Loucy (cell line): ENCODE measurements at regions not wholly inside any gene's neighbourhood (a gene's known extent, or its start where the extent isn't known, plus 50 kb on each side); places are given as distances from the start of the nearest gene placed in this dataset.

Source experiments
- H2AFZ ChIP-seq: fragments of 200-600 bp; sonication (generic); 2 replicates; pipeline ENCODE4 v1.6.0; 2016; ENCODE audit warnings: antibody characterized with exemption, mild to moderate bottlenecking, low read length, moderate library complexity
- H3F3A ChIP-seq: fragments of 200-600 bp; 2 replicates; pipeline ENCODE4 v1.6.0; 2016; ENCODE audit warnings: antibody characterized with exemption, low read depth, mild to moderate bottlenecking
- H3K27me3 ChIP-seq: fragments of 200-600 bp; sonication (generic); 2 replicates; pipeline ENCODE4 v1.6.1; 2014; ENCODE audit warnings: low read length, mild to moderate bottlenecking; ENCODE audit not compliant: insufficient read depth, poor library complexity, severe bottlenecking
- H3K36me3 ChIP-seq: fragments of 200-600 bp; sonication (generic); 2 replicates; pipeline ENCODE4 v1.6.1; 2016; ENCODE audit warnings: low read length; ENCODE audit not compliant: insufficient read depth
- H3K4me1 ChIP-seq: fragments of 200-600 bp; sonication (generic); 2 replicates; pipeline ENCODE4 v1.5.1; 2014; ENCODE audit warnings: low read length, mild to moderate bottlenecking; ENCODE audit not compliant: insufficient read depth, poor library complexity, severe bottlenecking
- H3K4me2 ChIP-seq: fragments of 200-600 bp; sonication (generic); 2 replicates; pipeline ENCODE4 v1.6.0; 2014; ENCODE audit warnings: antibody characterized with exemption, low read length, low read depth, mild to moderate bottlenecking; ENCODE audit not compliant: poor library complexity, severe bottlenecking
- H3K4me3 ChIP-seq: fragments of 200-600 bp; sonication (generic); 2 replicates; pipeline ENCODE4 v1.5.1; 2014; ENCODE audit warnings: low read length, mild to moderate bottlenecking, mixed read lengths; ENCODE audit not compliant: poor library complexity, severe bottlenecking
- H3K79me2 ChIP-seq: fragments of 200-600 bp; sonication (generic); 2 replicates; pipeline ENCODE4 v1.6.1; 2014; ENCODE audit warnings: low read length; ENCODE audit not compliant: insufficient read depth
- H3K9ac ChIP-seq: fragments of 200-600 bp; sonication (generic); 2 replicates; pipeline ENCODE4 v1.6.0; 2014; ENCODE audit warnings: mild to moderate bottlenecking, low read depth, low read length, moderate library complexity; ENCODE audit not compliant: poor library complexity, severe bottlenecking
- H3K9me2 ChIP-seq: fragments of 200-600 bp; sonication (generic); replicated peaks from 2 replicates; pipeline ENCODE4 v1.6.1; 2016; ENCODE audit warnings: low read depth, low read length, mixed read lengths
- H3K9me3 ChIP-seq: fragments of 200-600 bp; sonication (generic); 2 replicates; pipeline ENCODE4 v1.6.1; 2014; ENCODE audit warnings: mild to moderate bottlenecking, antibody characterized with exemption, low read length, low read depth; ENCODE audit not compliant: insufficient read depth
- H4K20me1 ChIP-seq: fragments of 200-600 bp; sonication (generic); 2 replicates; pipeline ENCODE4 v1.6.0; 2014; ENCODE audit warnings: antibody characterized with exemption, low read length, mild to moderate bottlenecking; ENCODE audit not compliant: insufficient read depth, poor library complexity, severe bottlenecking
- CTCF ChIP-seq: fragments of 200-600 bp; sonication (generic); conservative IDR thresholded peaks from 2 replicates; pipeline ENCODE4 v1.5.1; 2014; ENCODE audit warnings: mild to moderate bottlenecking, antibody characterized with exemption, low read length
- EZH2phosphoT487 ChIP-seq: fragments of 200-600 bp; IDR thresholded peaks from 2 replicates; pipeline ENCODE4 v1.6.1; 2018; ENCODE audit warnings: antibody characterized with exemption, mild to moderate bottlenecking, moderate library complexity, borderline replicate concordance

- Histone ChIP-seq H2AFZ (no peak overlapping the region), H3K9ac (no peak overlapping the region), H3K9me2 (no peaks in the 10 kb centered on the region), H4K20me1 (no peaks in the 10 kb centered on the region), H3F3A (no peaks in the 10 kb centered on the region), H3K4me2 (no peak overlapping the region), H3K4me3 (no peak overlapping the region), H3K27me3 (no peaks in the 10 kb centered on the region), H3K9me3 (no peaks in the 10 kb centered on the region), H3K36me3 (no peaks in the 10 kb centered on the region), H3K4me1 (peaks cover 17% of the 10 kb centered on the region), H3K79me2 (no peaks in the 10 kb centered on the region)
- TF ChIP-seq EZH2phosphoT487 (no peak), CTCF (no peak)
These were observed 251.5 kb downstream of the COX7C start for GRCh38 chr5:86869268-86869667.

GRCh38 chr5:86875539-86875938 is 257.8 kb downstream of the COX7C start:
- Histone ChIP-seq H3K9me3 (no peaks in the 10 kb centered on the region), H3K9ac (no peak overlapping the region), H3K4me1 (peaks cover 15% of the 10 kb centered on the region), H3K79me2 (no peaks in the 10 kb centered on the region), H3K4me3 (no peak overlapping the region), H2AFZ (no peak overlapping the region), H3K36me3 (no peaks in the 10 kb centered on the region), H4K20me1 (no peaks in the 10 kb centered on the region), H3K27me3 (no peaks in the 10 kb centered on the region), H3K4me2 (no peak overlapping the region), H3F3A (no peaks in the 10 kb centered on the region), H3K9me2 (no peaks in the 10 kb centered on the region)
- no peak for TF ChIP-seq CTCF
- no peak for TF ChIP-seq EZH2phosphoT487

GRCh38 chr5:86878250-86878649 is 260.5 kb downstream of the COX7C start:
- H3K4me3 ChIP-seq = no peak overlapping the region
- no peak overlapping the region for H3K4me2 ChIP-seq
- no peaks in the 10 kb centered on the region for H3F3A ChIP-seq
- H3K79me2 ChIP-seq = no peaks in the 10 kb centered on the region
- no peaks in the 10 kb centered on the region for H3K27me3 ChIP-seq
- no peaks in the 10 kb centered on the region for H3K9me2 ChIP-seq
- no peaks in the 10 kb centered on the region for H3K36me3 ChIP-seq
- H3K9ac ChIP-seq = no peak overlapping the region
- no peak overlapping the region for H2AFZ ChIP-seq
- TF ChIP-seq EZH2phosphoT487 (no peak), CTCF (no peak)
- no peaks in the 10 kb centered on the region for H3K4me1 ChIP-seq
- H4K20me1 ChIP-seq = no peaks in the 10 kb centered on the region
- H3K9me3 ChIP-seq = no peaks in the 10 kb centered on the region
